HCT116 (cell line): ENCODE measurements at regions not wholly inside any gene's neighbourhood (a gene's known extent, or its start where the extent isn't known, plus 50 kb on each side); places are given as distances from the start of the nearest gene placed in this dataset.

Experiments used
- ATAC-seq: fragments of 200-7000 bp; cut with Tn5 transposase; 2 replicates; pipeline ENCODE4 v1.9.1; 2020; ENCODE audit warnings: mild to moderate bottlenecking, moderate library complexity
- BruUV-seq: library from RNA; stranded (reverse); fragments of 400-500 nt; replicated peaks from 2 replicates; lab custom pipeline; 2021; lab: Mats Ljungman, UMichigan
- CTCF ChIA-PET: fragments of 300-600 bp; sonication (Branson Sonifier 250); formaldehyde crosslinking; loops from one replicate; lab custom pipeline; 2021; ENCODE audit warnings: antibody characterized with exemption; lab: Charles Lee
- POLR2A ChIA-PET: fragments of 300-600, 350-600 bp; sonication (Branson Sonifier 250); formaldehyde crosslinking; loops from one replicate; lab custom pipeline; 2021; ENCODE audit warnings: antibody characterized with exemption; lab: Charles Lee
- RAD21 ChIA-PET, 2 experiments: fragments of 300-600 bp; sonication (Branson Sonifier 250); formaldehyde crosslinking; loops; one replicate each; lab custom pipeline; 2023; ENCODE audit warnings: low total read pairs in 2 of 2; ENCODE audit not compliant: uncharacterized antibody in 2 of 2, unreplicated experiment in 2 of 2, low non-redundant PET in 1 of 2; lab: Charles Lee
- DNase-seq: peaks from one replicate; pipeline ENCODE4 v3.0.0-alpha.2; 2010; ENCODE audit warnings: low read depth, low spot score
- H2AFZ ChIP-seq: fragments of 200-600 bp; shearing (Covaris generic), sonication (generic); 2 replicates; pipeline ENCODE4 v1.6.1; 2017; ENCODE audit warnings: low read depth, mixed run types, mixed read lengths, antibody characterized with exemption, low read length; ENCODE audit not compliant: poor library complexity, severe bottlenecking
- H3K27ac ChIP-seq: 2 replicates; pipeline ENCODE4 v1.5.1; 2012; ENCODE audit warnings: low read depth, low read length
- H3K27me3 ChIP-seq: fragments of 200-600 bp; sonication (generic); 2 replicates; pipeline ENCODE4 v1.6.1; 2016; ENCODE audit warnings: mixed run types, low read length, mixed read lengths; ENCODE audit not compliant: insufficient read depth
- H3K36me3 ChIP-seq, 2 experiments: fragments of 200-500 bp in 1 of 2; fragments of 200-600 bp in 1 of 2; sonication (Bioruptor generic) in 1 of 2; sonication (generic) in 1 of 2; 2 replicates each; pipeline versions ENCODE4 v1.5.1 to v1.6.1; 2014 to 2016; ENCODE audit warnings: low read length in 2 of 2, inconsistent platforms in 1 of 2, mixed read lengths in 1 of 2, mixed run types in 1 of 2; ENCODE audit not compliant: insufficient read depth in 2 of 2, control insufficient read depth in 1 of 2
- H3K4me1 ChIP-seq, 2 experiments: fragments of 200-600 bp in 1 of 2; sonication (generic) in 1 of 2; 2 replicates each; pipeline versions ENCODE4 v1.5.1 to v1.6.1; 2012 to 2017; ENCODE audit warnings: low read length in 2 of 2, inconsistent platforms in 1 of 2, mild to moderate bottlenecking in 1 of 2, mixed read lengths in 1 of 2, mixed run types in 1 of 2, moderate library complexity in 1 of 2; ENCODE audit not compliant: insufficient read depth in 2 of 2, control insufficient read depth in 1 of 2
- H3K4me2 ChIP-seq: fragments of 200-600 bp; sonication (generic); 2 replicates; pipeline ENCODE4 v1.6.1; 2017; ENCODE audit warnings: mixed run types, low read length, mixed read lengths
- H3K4me3 ChIP-seq, 2 experiments: fragments of 200-600 bp in 1 of 2; sonication (generic) in 1 of 2; replicated peaks in 1 of 2; 2 replicates each; pipeline ENCODE4 v1.5.1; 2011 to 2016; ENCODE audit warnings: low read length in 2 of 2, control low read depth in 1 of 2, low read depth in 1 of 2, mild to moderate bottlenecking in 1 of 2, mixed read lengths in 1 of 2, mixed run types in 1 of 2
- H3K79me2 ChIP-seq: fragments of 200-600 bp; sonication (generic); 2 replicates; pipeline ENCODE4 v1.6.1; 2017; ENCODE audit warnings: mild to moderate bottlenecking, mixed run types, low read length, moderate library complexity, mixed read lengths; ENCODE audit not compliant: insufficient read depth
- H3K9ac ChIP-seq: fragments of 200-600 bp; sonication (generic); 2 replicates; pipeline ENCODE4 v1.6.1; 2016; ENCODE audit warnings: low read length, mixed read lengths
- H3K9me2 ChIP-seq: fragments of 200-600 bp; sonication (generic), shearing (Covaris generic); 2 replicates; pipeline ENCODE4 v1.6.1; 2017; ENCODE audit warnings: mixed run types, mild to moderate bottlenecking, moderate library complexity; ENCODE audit not compliant: insufficient read depth
- H3K9me3 ChIP-seq, 2 experiments: fragments of 200-500 bp in 1 of 2; fragments of 200-600 bp in 1 of 2; sonication (Bioruptor generic) in 1 of 2; sonication (generic) in 1 of 2; 2 replicates each; pipeline ENCODE4 v1.6.1; 2014 to 2017; ENCODE audit warnings: low read length in 2 of 2, mixed read lengths in 2 of 2, inconsistent platforms in 1 of 2, low read depth in 1 of 2, mild to moderate bottlenecking in 1 of 2, mixed run types in 1 of 2, moderate library complexity in 1 of 2; ENCODE audit not compliant: control insufficient read depth in 1 of 2, insufficient read depth in 1 of 2
- H4K20me1 ChIP-seq: fragments of 200-600 bp; sonication (generic), shearing (Covaris generic); 2 replicates; pipeline ENCODE4 v1.6.1; 2017; ENCODE audit warnings: mixed run types, mild to moderate bottlenecking, moderate library complexity; ENCODE audit not compliant: insufficient read depth
- ATF3 ChIP-seq: IDR thresholded peaks from 2 replicates; pipeline ENCODE4 v1.6.1; 2012
- CBX3 ChIP-seq: IDR thresholded peaks from 2 replicates; pipeline ENCODE4 v1.6.1; 2012; ENCODE audit warnings: low read depth
- CEBPB ChIP-seq: IDR thresholded peaks from 2 replicates; pipeline ENCODE4 v1.6.1; 2012; ENCODE audit warnings: low read depth
- CTCF ChIP-seq, 3 experiments: fragments of 200-600 bp in 1 of 3; sonication (generic) in 1 of 3; IDR thresholded peaks in 2 of 3; conservative IDR thresholded peaks in 1 of 3; 2 replicates each; pipeline ENCODE4 v1.5.1; 2012 to 2017; ENCODE audit warnings: low read depth in 2 of 3, low read length in 2 of 3, antibody characterized with exemption in 1 of 3, borderline replicate concordance in 1 of 3, control low read depth in 1 of 3, mild to moderate bottlenecking in 1 of 3, mixed read lengths in 1 of 3, mixed run types in 1 of 3, moderate library complexity in 1 of 3; ENCODE audit not compliant: insufficient read depth in 1 of 3
- EGR1 ChIP-seq: IDR thresholded peaks from 2 replicates; pipeline ENCODE4 v1.6.1; 2012; ENCODE audit warnings: low read depth
- EZH2 ChIP-seq: fragments of 200-600 bp; sonication (generic); IDR thresholded peaks from 2 replicates; pipeline ENCODE4 v1.6.1; 2017; ENCODE audit warnings: antibody characterized with exemption, mixed run types
- JUND ChIP-seq: IDR thresholded peaks from 2 replicates; pipeline ENCODE4 v1.6.1; 2012
- MAX ChIP-seq: IDR thresholded peaks from 2 replicates; pipeline ENCODE4 v1.6.1; 2012
- POLR2A ChIP-seq: IDR thresholded peaks from 2 replicates; pipeline ENCODE4 v1.7.0; 2011; ENCODE audit warnings: borderline replicate concordance; ENCODE audit not compliant: insufficient read depth, insufficient read length; ENCODE audit errors: extremely low read depth
- POLR2AphosphoS5 ChIP-seq: IDR thresholded peaks from 2 replicates; pipeline ENCODE4 v1.6.1; 2011; ENCODE audit warnings: mild to moderate bottlenecking, low read depth, low read length, moderate library complexity
- REST ChIP-seq: IDR thresholded peaks from 2 replicates; pipeline ENCODE4 v1.6.1; 2012; ENCODE audit warnings: low read depth
- SIN3A ChIP-seq: IDR thresholded peaks from 2 replicates; pipeline ENCODE4 v1.6.1; 2012; ENCODE audit warnings: low read depth
- SP1 ChIP-seq: IDR thresholded peaks from 2 replicates; pipeline ENCODE4 v1.6.1; 2012; ENCODE audit warnings: low read depth
- SRF ChIP-seq: IDR thresholded peaks from 2 replicates; pipeline ENCODE4 v1.6.1; 2012; ENCODE audit warnings: low read depth
- YY1 ChIP-seq: IDR thresholded peaks from 2 replicates; pipeline ENCODE4 v1.6.1; 2011; ENCODE audit warnings: low read length, low read depth, moderate library complexity, mild to moderate bottlenecking; ENCODE audit not compliant: insufficient replicate concordance; ENCODE audit errors: extremely low read depth
- ZBTB33 ChIP-seq: IDR thresholded peaks from 2 replicates; pipeline ENCODE4 v1.6.1; 2011; ENCODE audit warnings: mild to moderate bottlenecking, low read length, moderate library complexity; ENCODE audit not compliant: insufficient replicate concordance; ENCODE audit errors: extremely low read depth
- ZFX ChIP-seq: fragments of 450-650 bp; IDR thresholded peaks from 2 replicates; pipeline ENCODE4 v1.6.1; 2017
- ZNF274 ChIP-seq: fragments of 200-500 bp; sonication (Bioruptor generic); IDR thresholded peaks from 2 replicates; pipeline ENCODE4 v1.6.1; 2014; ENCODE audit warnings: mild to moderate bottlenecking, low read depth, low read length, inconsistent platforms
- intact Hi-C: fragments of 100-400 bp; cut with micrococcal nuclease; formaldehyde crosslinking; loops from 2 replicates; pipeline ENCODE4 v1.10.0; 2022

GRCh38 chr3:137329594-137329993 is 371.8 kb downstream of the IL20RB start:
- no peaks in the 10 kb centered on the region for H3K9me2 ChIP-seq
- DNase-seq (no peak), ATAC-seq (no peak)
- H3K27ac ChIP-seq: no peak overlapping the region
- no peak overlapping the region for H3K4me3 ChIP-seq
- BruUV-seq: no TSS peak
- CTCF ChIA-PET: no interaction called here
- no peaks in the 10 kb centered on the region for H4K20me1 ChIP-seq
- intact Hi-C loops: no loop called here
- H3K9me3 ChIP-seq: no peaks in the 10 kb centered on the region
- POLR2A ChIA-PET: no interaction called here
- H3K4me1 ChIP-seq: no peaks in the 10 kb centered on the region
- H3K9ac ChIP-seq: no peak overlapping the region
- RAD21 ChIA-PET: no interaction called here
- no peak overlapping the region for H3K4me2 ChIP-seq
- no peaks in the 10 kb centered on the region for H3K79me2 ChIP-seq
- H3K36me3 ChIP-seq: no peaks in the 10 kb centered on the region
- TF ChIP-seq CEBPB (no peak), JUND (no peak), ZFX (no peak), EGR1 (no peak), SRF (no peak), ATF3 (no peak), ZNF274 (no peak), REST (no peak), SIN3A (no peak), YY1 (no peak), CBX3 (no peak), SP1 (no peak), ZBTB33 (no peak), POLR2AphosphoS5 (no peak), EZH2 (no peak), CTCF (IDR thresholded peaks at IDR 0.05 in 2 of 3, conservative IDR thresholded peaks at IDR 0.05 in 1 of 3; ENCODE audit: borderline replicate concordance in 1 of 3, insufficient read depth in 1 of 3, low read depth in 2 of 3, low read length in 2 of 3) (no peak), MAX (no peak), POLR2A (no peak)
- no peaks in the 10 kb centered on the region; the same call in 1 of the 2 replicates for H3K27me3 ChIP-seq
- no peak overlapping the region for H2AFZ ChIP-seq
